HG03378 (cell line): ENCODE measurements at regions not wholly inside any gene's neighbourhood (a gene's known extent, or its start where the extent isn't known, plus 50 kb on each side); places are given as distances from the start of the nearest gene placed in this dataset.
"Not testable (repeated sequence)": the region's sequence is repeated elsewhere in the genome, so short reads cannot be mapped to it uniquely, and the experiment has no call there.

Source experiments
- ATAC-seq: cut with Tn5 transposase; IDR thresholded peaks from one replicate; pipeline ENCODE4 v1.9.1; 2021; ENCODE audit warnings: mild to moderate bottlenecking, moderate library complexity; ENCODE audit not compliant: unreplicated experiment

GRCh38 chr2:87651589-87651988, 96.3 kb upstream of the PLGLB2 start:
- ATAC-seq = not testable (repeated sequence)

DNA sequence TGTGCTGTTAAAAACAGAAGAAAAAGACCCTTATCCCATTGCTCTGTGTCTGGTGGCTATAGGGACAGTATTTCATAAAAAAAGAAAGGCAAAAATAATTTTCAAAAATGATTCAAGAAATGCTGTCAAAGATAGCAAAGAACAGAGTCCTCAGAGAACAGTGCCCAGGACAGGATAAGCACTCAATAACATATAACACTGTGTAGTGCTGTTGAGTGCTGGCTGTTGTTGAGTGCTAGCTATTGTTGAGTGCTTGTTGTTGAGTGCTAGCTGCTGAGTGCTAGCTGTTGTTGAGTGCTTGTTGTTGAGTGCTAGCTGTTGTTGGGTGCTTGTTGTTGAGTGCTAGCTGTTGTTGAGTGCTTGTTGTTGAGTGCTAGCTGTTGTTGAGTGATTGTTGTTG, 94.5 kb upstream of the PLGLB2 start:
- ATAC-seq = not testable (repeated sequence)

DNA sequence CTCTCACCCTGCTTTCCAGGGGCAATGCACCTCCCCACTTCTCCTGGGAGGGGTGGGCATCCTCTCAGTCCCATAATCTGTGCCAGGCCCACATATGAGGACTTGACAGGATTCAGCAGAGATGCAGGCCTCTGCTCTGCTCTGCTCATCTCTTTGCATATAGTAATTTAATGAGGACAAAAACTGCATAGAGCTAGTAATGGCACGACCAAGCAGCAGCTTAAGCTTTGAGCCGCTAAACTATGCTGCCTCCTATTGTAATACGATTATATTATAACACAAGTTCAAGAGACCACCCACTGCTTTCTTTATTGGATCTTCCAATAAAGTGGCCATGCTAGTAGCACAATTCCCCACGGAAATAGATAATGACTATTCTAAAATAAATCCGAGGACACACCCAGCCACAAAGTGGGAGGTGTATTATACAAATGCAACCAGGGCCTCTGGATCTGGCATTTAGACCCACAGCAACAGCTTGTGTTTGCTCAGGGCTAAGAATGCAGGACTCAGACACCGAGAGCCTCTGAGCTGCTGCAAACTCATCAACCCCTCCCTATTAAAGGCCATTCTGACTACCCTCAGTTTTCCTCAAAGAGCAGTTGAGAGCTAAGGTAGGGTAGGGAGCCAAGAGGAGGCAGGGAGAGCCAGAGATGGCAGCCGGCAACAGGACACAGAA, 93.6 kb upstream of the PLGLB2 start:
- ATAC-seq = not testable (repeated sequence)

- ATAC-seq = not testable (repeated sequence)
These were observed 90.0 kb upstream of the PLGLB2 start for GRCh38 chr2:87657915-87658314.

GRCh38 chr2:87658357-87658756, 89.5 kb upstream of the PLGLB2 start:
- not testable (repeated sequence) for ATAC-seq

DNA sequence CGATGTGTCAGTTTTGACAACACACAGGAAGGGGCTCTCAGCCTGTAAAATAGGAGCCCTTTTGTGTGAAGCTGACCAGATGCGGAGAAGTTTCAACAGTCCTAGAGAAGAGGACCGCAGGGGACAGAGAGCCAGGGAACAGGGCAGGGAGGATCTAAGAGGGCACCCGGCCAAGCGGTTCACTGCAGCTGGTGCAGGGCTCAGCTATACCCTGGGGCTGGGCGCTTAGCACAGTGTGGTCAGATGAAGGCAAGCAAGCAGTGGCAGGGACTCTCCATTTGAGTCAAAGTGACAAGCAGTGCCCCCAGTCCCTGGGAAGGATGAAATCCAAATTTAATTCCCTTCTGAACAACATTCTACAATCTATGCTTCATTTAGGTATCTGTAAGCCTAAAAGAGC, 88.9 kb upstream of the PLGLB2 start:
- ATAC-seq = not testable (repeated sequence)

DNA sequence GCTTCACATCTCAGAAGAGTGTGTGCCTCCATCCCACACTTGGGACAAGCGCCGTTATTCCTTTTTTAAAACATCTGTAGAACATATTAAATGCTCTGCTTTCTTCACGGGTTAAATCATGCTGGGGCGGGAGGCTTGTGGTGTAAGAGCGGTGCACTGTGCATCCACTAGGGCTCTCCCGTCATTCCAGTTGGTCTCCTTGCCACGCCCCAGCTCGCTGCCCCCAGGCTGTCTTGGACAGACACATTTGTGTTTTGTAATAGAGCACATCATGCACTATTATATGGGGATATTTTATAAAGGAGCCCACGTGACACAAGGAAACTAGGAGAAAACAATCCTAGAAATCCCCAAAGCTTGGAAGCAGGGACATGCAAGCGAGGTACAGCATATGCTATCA, 87.7 kb upstream of the PLGLB2 start:
- ATAC-seq = not testable (repeated sequence)

GRCh38 chr2:87662316-87663290, 85.3 kb upstream of the PLGLB2 start:
- not testable (repeated sequence) for ATAC-seq

DNA sequence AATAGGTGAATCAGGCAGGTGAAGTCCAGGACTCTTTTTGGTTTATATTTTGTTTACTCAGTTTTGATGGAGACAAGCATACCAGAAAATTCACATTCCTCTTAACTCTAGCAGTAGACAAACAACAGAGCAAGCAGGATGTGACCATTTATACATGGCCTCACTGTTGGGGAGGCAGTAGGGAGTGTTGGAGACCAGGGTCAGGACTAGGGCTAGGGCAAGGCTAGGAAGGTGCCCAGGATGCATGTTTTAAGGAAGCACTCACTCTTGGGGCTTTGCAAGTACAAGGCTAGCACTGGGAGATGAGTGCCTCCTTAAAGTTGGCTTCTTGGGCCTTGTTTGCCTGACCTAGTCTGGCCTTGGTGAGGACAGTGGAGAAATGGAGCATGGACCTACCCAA, 84.5 kb upstream of the PLGLB2 start:
- ATAC-seq = not testable (repeated sequence)

- ATAC-seq = not testable (repeated sequence)
These were observed 80.9 kb upstream of the PLGLB2 start for GRCh38 chr2:87667027-87667426.

GRCh38 chr2:87668361-87668760, 79.5 kb upstream of the PLGLB2 start:
- not testable (repeated sequence) for ATAC-seq

GRCh38 chr2:87669633-87670231, 78.2 kb upstream of the PLGLB2 start:
- ATAC-seq = not testable (repeated sequence)

GRCh38 chr2:87672404-87672803, 75.5 kb upstream of the PLGLB2 start:
- not testable (repeated sequence) for ATAC-seq

DNA sequence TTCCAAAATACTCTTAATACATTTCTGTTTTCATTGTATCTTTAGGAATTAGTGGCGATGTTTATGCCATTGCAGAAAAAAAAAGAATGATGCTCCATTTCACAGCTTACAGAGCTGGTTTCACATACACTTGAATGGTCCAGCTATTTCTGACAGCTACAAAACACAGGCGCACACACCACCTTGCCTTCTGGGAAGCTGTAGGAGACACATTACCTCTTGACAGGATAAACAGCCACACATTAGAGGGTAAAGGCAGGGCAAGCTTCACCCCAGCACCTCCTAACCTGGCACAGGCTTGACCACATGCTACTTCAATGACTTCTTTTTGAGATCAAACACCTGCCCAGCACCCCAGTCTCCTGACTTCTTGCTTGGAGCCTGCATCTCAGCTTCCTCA, 73.2 kb upstream of the PLGLB2 start:
- not testable (repeated sequence) for ATAC-seq

DNA sequence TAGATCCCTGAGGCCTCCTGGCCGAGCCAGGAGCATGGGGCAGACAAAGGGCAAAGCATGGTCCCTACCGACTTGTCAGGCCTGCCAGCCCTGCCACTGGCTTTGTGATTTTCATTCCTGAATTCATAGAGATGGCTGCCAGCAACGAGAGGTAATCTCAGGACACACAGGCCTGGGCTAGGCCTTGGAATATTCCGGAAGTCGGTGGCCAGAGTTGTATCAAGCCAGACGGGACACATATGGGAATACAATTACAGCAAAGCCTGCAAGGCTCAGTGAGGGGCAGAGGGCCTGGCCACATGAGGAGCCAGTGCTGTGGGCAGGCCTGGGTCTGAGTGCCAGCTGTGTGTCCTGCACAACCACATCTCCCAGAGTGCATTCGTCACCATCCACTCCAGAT, 72.4 kb upstream of the PLGLB2 start:
- not testable (repeated sequence) for ATAC-seq

- not testable (repeated sequence) for ATAC-seq
These were observed 70.4 kb upstream of the PLGLB2 start for GRCh38 chr2:87677421-87677923.

- not testable (repeated sequence) for ATAC-seq
These were observed 69.1 kb upstream of the PLGLB2 start for GRCh38 chr2:87678742-87679173.

DNA sequence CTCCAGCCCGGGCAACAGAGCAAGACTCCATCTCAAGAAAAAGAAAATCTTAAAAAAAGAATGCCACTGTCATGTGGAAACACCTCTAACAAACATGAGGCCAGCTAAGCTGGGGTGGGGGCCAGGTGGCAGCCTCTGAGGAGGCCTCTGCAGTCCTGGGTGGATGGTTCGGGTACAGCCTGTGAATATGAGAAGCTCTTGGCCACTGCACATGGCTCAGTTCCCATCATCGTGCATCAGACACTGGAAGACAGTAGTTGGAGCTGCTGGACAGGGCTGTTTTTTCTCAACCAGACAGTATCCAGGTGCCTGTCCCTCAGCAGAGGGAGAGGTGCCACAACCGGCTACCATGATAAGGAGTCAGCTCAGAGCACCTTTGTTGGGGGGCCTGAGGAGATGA, 67.9 kb upstream of the PLGLB2 start:
- not testable (repeated sequence) for ATAC-seq

DNA sequence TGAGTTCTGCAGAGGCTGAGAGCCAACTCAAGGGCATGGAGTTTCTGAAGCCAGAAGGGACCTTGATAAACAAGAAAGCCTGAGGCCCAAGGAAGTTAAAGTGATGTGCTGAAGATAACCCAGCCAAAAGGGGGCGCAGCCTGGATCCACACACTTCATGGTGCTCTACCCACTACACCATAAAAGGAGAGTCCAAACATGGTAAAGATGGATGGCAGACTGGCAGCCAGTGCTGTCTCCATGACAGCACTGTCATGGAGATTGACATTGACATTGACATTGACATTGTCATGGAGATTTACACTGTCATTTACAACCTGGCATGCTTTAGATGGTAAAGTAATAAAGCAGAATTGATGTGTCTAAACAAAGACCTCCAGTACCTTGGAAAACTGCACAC, 67.2 kb upstream of the PLGLB2 start:
- not testable (repeated sequence) for ATAC-seq

DNA sequence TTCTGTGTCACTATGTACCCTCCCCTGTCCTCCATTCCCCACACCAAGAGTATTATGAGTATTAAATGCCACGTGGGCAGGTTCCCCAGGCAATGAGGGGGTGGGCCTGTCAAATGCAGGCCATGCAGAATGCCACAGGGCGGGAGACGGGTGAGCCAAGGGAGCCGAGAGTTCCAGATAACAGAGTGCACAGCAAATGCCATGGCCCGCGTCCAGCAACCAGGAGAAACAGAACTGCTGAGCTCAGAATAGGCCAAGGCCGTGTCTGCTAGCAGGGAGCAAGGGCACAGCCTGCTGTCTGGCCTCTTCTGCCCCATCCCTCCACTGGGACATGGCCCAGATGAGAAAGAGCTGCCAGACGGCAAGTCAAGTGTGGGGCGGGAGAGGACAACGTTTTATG, 64.4 kb upstream of the PLGLB2 start:
- ATAC-seq = not testable (repeated sequence)

- ATAC-seq = not testable (repeated sequence)
These were observed 63.9 kb upstream of the PLGLB2 start for GRCh38 chr2:87683961-87684360.
